ENCODE measurements at regions not wholly inside any gene's neighbourhood (a gene's known extent, or its start where the extent isn't known, plus 50 kb on each side); places are given as distances from the start of the nearest gene placed in this dataset.

GRCh38 chr9:7980041-7980440 is 180.5 kb upstream of the DMAC1 start:
- POLR2A ChIA-PET = no interaction called here

GRCh38 chr9:7979611-7980010 is 180.0 kb upstream of the DMAC1 start:
- no peak for ATAC-seq
- Histone ChIP-seq H3K36me3 (ENCODE audit: control insufficient read depth in 2 of 3, insufficient read depth in 3 of 3, low read length in 3 of 3) (no peaks in the 10 kb centered on the region), H3K4me1 (ENCODE audit: control insufficient read depth in 2 of 2, insufficient read depth in 2 of 2, low read length in 2 of 2) (peaks cover 33 to 64% of the 10 kb centered on the region in 2 donors), H3K27me3 (ENCODE audit: control insufficient read depth in 2 of 2, insufficient read depth in 2 of 2, low read length in 2 of 2) (no peaks in the 10 kb centered on the region), H3K4me3 (ENCODE audit: low read length) (no peak overlapping the region), H3K9me3 (ENCODE audit: control insufficient read depth in 2 of 3, low read length in 3 of 3) (no peaks in the 10 kb centered on the region), H3K27ac (ENCODE audit: low read depth, low read length) (no peak overlapping the region)
- DNase-seq = no peak
- Mint-ChIP-seq H3K27me3 (no peaks in the 10 kb centered on the region), H3K4me3 (no peak overlapping the region), H3K4me1 (peaks cover 53 to 86% (median 76%) of the 10 kb centered on the region in 7 donors), H3K36me3 (peaks cover 0 to 24% (median 3%) of the 10 kb centered on the region in 5 donors), H3K27ac (no peak overlapping the region), H3K9me3 (peaks cover 0 to 15% (median 0%) of the 10 kb centered on the region in 11 donors)
- intact Hi-C loops (cut with micrococcal nuclease) = loop anchor here (5.0 to 10.0 kb wide), 7 partner anchors 33 to 1565 kb away; partner anchors contain the start of genes KDM4C (in 1 of the 2) and UHRF2 (in 1 of the 2)
- ChIA-PET POLR2A (interaction anchor here (0.7 kb wide), 1 partner anchor 16 kb away, joined by 8 read pairs; no protein-coding TSS in a partner anchor), CTCF (no interaction called here)

More at GRCh38 chr9:7980041-7980440, 180.5 kb upstream of the DMAC1 start:
- Histone ChIP-seq H3K27me3 (ENCODE audit: control insufficient read depth in 2 of 2, insufficient read depth in 2 of 2, low read length in 2 of 2) (no peaks in the 10 kb centered on the region), H3K4me1 (ENCODE audit: control insufficient read depth in 2 of 2, insufficient read depth in 2 of 2, low read length in 2 of 2) (peaks cover 29 to 60% of the 10 kb centered on the region in 2 donors), H3K27ac (ENCODE audit: low read depth, low read length) (no peak overlapping the region), H3K36me3 (ENCODE audit: control insufficient read depth in 2 of 3, insufficient read depth in 3 of 3, low read length in 3 of 3) (no peaks in the 10 kb centered on the region), H3K4me3 (ENCODE audit: low read length) (no peak overlapping the region), H3K9me3 (ENCODE audit: control insufficient read depth in 2 of 3, low read length in 3 of 3) (no peaks in the 10 kb centered on the region)
- Mint-ChIP-seq H3K9me3 (peaks cover 0 to 12% (median 0%) of the 10 kb centered on the region in 11 donors), H3K4me3 (no peak overlapping the region), H3K4me1 (peaks cover 48 to 82% (median 71%) of the 10 kb centered on the region in 7 donors), H3K27ac (no peak overlapping the region), H3K36me3 (peaks cover 0 to 20% (median 3%) of the 10 kb centered on the region in 5 donors), H3K27me3 (no peaks in the 10 kb centered on the region)
- DNase-seq (no peak), ATAC-seq (no peak)
- intact Hi-C loops (cut with micrococcal nuclease) = loop anchor here in 1 of 2 donors (5.0 kb wide), 1 partner anchor 138 kb away; no protein-coding TSS in a partner anchor
- CTCF ChIA-PET = no interaction called here

GRCh38 chr9:7977586-7977985 is 178.0 kb upstream of the DMAC1 start:
- Mint-ChIP-seq H3K9me3 (peaks cover 0 to 9% (median 0%) of the 10 kb centered on the region in 11 donors), H3K4me1 (peaks cover 46 to 86% (median 75%) of the 10 kb centered on the region in 7 donors), H3K27ac (peak overlapping the region in 8 of 9 donors; percentile 42 to 97 (median 82)), H3K27me3 (no peaks in the 10 kb centered on the region), H3K36me3 (peaks cover 0 to 21% (median 0%) of the 10 kb centered on the region in 5 donors), H3K4me3 (peak overlapping the region in 8 of 10 donors; percentile 11 to 73 (median 36))
- Histone ChIP-seq H3K4me3 (ENCODE audit: low read length) (no peak overlapping the region), H3K27me3 (ENCODE audit: control insufficient read depth in 2 of 2, insufficient read depth in 2 of 2, low read length in 2 of 2) (no peaks in the 10 kb centered on the region), H3K36me3 (ENCODE audit: control insufficient read depth in 2 of 3, insufficient read depth in 3 of 3, low read length in 3 of 3) (no peaks in the 10 kb centered on the region), H3K4me1 (ENCODE audit: control insufficient read depth in 2 of 2, insufficient read depth in 2 of 2, low read length in 2 of 2) (peaks cover 41 to 67% of the 10 kb centered on the region in 2 donors), H3K27ac (ENCODE audit: low read depth, low read length) (peak overlapping the region; percentile 14), H3K9me3 (ENCODE audit: control insufficient read depth in 2 of 3, low read length in 3 of 3) (no peaks in the 10 kb centered on the region)
- POLR2A ChIA-PET = interaction anchor here (2.6 kb wide), 1 partner anchor 9 kb away, joined by 8 read pairs; no protein-coding TSS in a partner anchor
- DNase-seq (no peak), ATAC-seq (no peak)
- CTCF ChIA-PET = no interaction called here
- intact Hi-C loops (cut with micrococcal nuclease) = loop anchor here (2.0 to 10.0 kb wide), 13 partner anchors 25 to 1563 kb away; partner anchors contain the start of genes KDM4C (in 2 of the 2) and UHRF2 (in 1 of the 2)

- H3K36me3 Mint-ChIP-seq = peaks cover 0 to 21% (median 0%) of the 10 kb centered on the region in 5 donors
- CTCF ChIA-PET = no interaction called here
- intact Hi-C loops (cut with micrococcal nuclease) = loop anchor here (1.0 to 10.0 kb wide), 17 partner anchors 10 to 1562 kb away; partner anchors contain the start of genes DMAC1 (in 2 of the 2), KDM4C (in 2 of the 2) and UHRF2 (in 1 of the 2)
- Histone ChIP-seq H3K36me3 (ENCODE audit: control insufficient read depth in 2 of 3, insufficient read depth in 3 of 3, low read length in 3 of 3) (no peaks in the 10 kb centered on the region), H3K27ac (ENCODE audit: low read depth, low read length) (peak overlapping the region; percentile 14), H3K4me1 (ENCODE audit: control insufficient read depth in 2 of 2, insufficient read depth in 2 of 2, low read length in 2 of 2) (peaks cover 41 to 66% of the 10 kb centered on the region in 2 donors), H3K27me3 (ENCODE audit: control insufficient read depth in 2 of 2, insufficient read depth in 2 of 2, low read length in 2 of 2) (no peaks in the 10 kb centered on the region), H3K9me3 (ENCODE audit: control insufficient read depth in 2 of 3, low read length in 3 of 3) (no peaks in the 10 kb centered on the region), H3K4me3 (ENCODE audit: low read length) (no peak overlapping the region)
- H3K27me3 Mint-ChIP-seq = no peaks in the 10 kb centered on the region
- POLR2A ChIA-PET = interaction anchor here (0.8 to 2.6 kb wide), 4 partner anchors 9 to 181 kb away, joined by 3 to 8 read pairs (median 6); no protein-coding TSS in a partner anchor
- peak overlapping the region; percentile 76 to 97 (median 87) for H3K27ac Mint-ChIP-seq
- ATAC-seq (peak; percentile 5), DNase-seq (no peak)
- H3K4me3 Mint-ChIP-seq = peak overlapping the region; percentile 16 to 80 (median 71)
- peaks cover 0 to 9% (median 0%) of the 10 kb centered on the region in 11 donors for H3K9me3 Mint-ChIP-seq
- H3K4me1 Mint-ChIP-seq = peaks cover 44 to 87% (median 75%) of the 10 kb centered on the region in 7 donors
These were observed 177.3 kb upstream of the DMAC1 start for GRCh38 chr9:7976856-7977255.

GRCh38 chr9:7976167-7976755 is 176.7 kb upstream of the DMAC1 start:
- Histone ChIP-seq H3K27ac (ENCODE audit: low read depth, low read length) (peak overlapping the region; percentile 14), H3K36me3 (ENCODE audit: control insufficient read depth in 2 of 3, insufficient read depth in 3 of 3, low read length in 3 of 3) (no peaks in the 10 kb centered on the region), H3K4me3 (ENCODE audit: low read length) (no peak overlapping the region), H3K9me3 (ENCODE audit: control insufficient read depth in 2 of 3, low read length in 3 of 3) (no peaks in the 10 kb centered on the region), H3K27me3 (ENCODE audit: control insufficient read depth in 2 of 2, insufficient read depth in 2 of 2, low read length in 2 of 2) (no peaks in the 10 kb centered on the region), H3K4me1 (ENCODE audit: control insufficient read depth in 2 of 2, insufficient read depth in 2 of 2, low read length in 2 of 2) (peaks cover 41 to 60% of the 10 kb centered on the region in 2 donors)
- Mint-ChIP-seq H3K4me3 (peak overlapping the region; percentile 16 to 80 (median 71)), H3K27me3 (no peaks in the 10 kb centered on the region), H3K9me3 (peaks cover 0 to 9% (median 0%) of the 10 kb centered on the region in 11 donors), H3K27ac (peak overlapping the region; percentile 76 to 97 (median 87)), H3K4me1 (peaks cover 44 to 82% (median 72%) of the 10 kb centered on the region in 7 donors), H3K36me3 (peaks cover 0 to 18% (median 0%) of the 10 kb centered on the region in 5 donors)
- CTCF ChIA-PET = no interaction called here
- ATAC-seq (peak; percentile 97), DNase-seq (peak in 8 of 9 donors; percentile 46 to 89 (median 82))
- POLR2A ChIA-PET = interaction anchor here (0.6 to 2.6 kb wide), 6 partner anchors 9 to 180 kb away, joined by 3 to 8 read pairs (median 5); no protein-coding TSS in a partner anchor
- intact Hi-C loops (cut with micrococcal nuclease) = loop anchor here (1.0 to 10.0 kb wide), 17 partner anchors 9 to 1561 kb away; partner anchors contain the start of genes DMAC1 (in 2 of the 2), KDM4C (in 2 of the 2) and UHRF2 (in 1 of the 2)

- no peak overlapping the region for H3K4me3 ChIP-seq (ENCODE audit: low read length)
- no peaks in the 10 kb centered on the region for H3K36me3 ChIP-seq (ENCODE audit: control insufficient read depth in 2 of 3, insufficient read depth in 3 of 3, low read length in 3 of 3)
- peak overlapping the region in 7 of 9 donors; percentile 43 to 90 (median 86) for H3K27ac Mint-ChIP-seq
- peaks cover 0 to 13% (median 0%) of the 10 kb centered on the region in 5 donors for H3K36me3 Mint-ChIP-seq
- H3K9me3 ChIP-seq (ENCODE audit: control insufficient read depth in 2 of 3, low read length in 3 of 3) = no peaks in the 10 kb centered on the region
- ChIA-PET CTCF (no interaction called here), POLR2A (interaction anchor here (1.1 kb wide), 1 partner anchor 38 kb away, joined by 3 read pairs; no protein-coding TSS in a partner anchor)
- H3K27me3 Mint-ChIP-seq = no peaks in the 10 kb centered on the region
- H3K4me1 Mint-ChIP-seq = peaks cover 40 to 76% (median 66%) of the 10 kb centered on the region in 7 donors
- DNase-seq (no peak), ATAC-seq (no peak)
- peak overlapping the region in 4 of 10 donors; percentile 42 to 65 (median 54) for H3K4me3 Mint-ChIP-seq
- peaks cover 0 to 9% (median 0%) of the 10 kb centered on the region in 11 donors for H3K9me3 Mint-ChIP-seq
- H3K27me3 ChIP-seq (ENCODE audit: control insufficient read depth in 2 of 2, insufficient read depth in 2 of 2, low read length in 2 of 2) = no peaks in the 10 kb centered on the region
- H3K27ac ChIP-seq (ENCODE audit: low read depth, low read length) = no peak overlapping the region
- H3K4me1 ChIP-seq (ENCODE audit: control insufficient read depth in 2 of 2, insufficient read depth in 2 of 2, low read length in 2 of 2) = peaks cover 41 to 53% of the 10 kb centered on the region in 2 donors
- intact Hi-C loops (cut with micrococcal nuclease) = loop anchor here (5.0 to 10.0 kb wide), 6 partner anchors 37 to 1561 kb away; partner anchors contain the start of genes KDM4C (in 1 of the 2) and UHRF2 (in 1 of the 2)
These were observed 175.8 kb upstream of the DMAC1 start for GRCh38 chr9:7975336-7975735.
